Left lung (tissue), 4 donors: ENCODE measurements at regions not wholly inside any gene's neighbourhood (a gene's known extent, or its start where the extent isn't known, plus 50 kb on each side); places are given as distances from the start of the nearest gene placed in this dataset.

Source experiments
- ATAC-seq: fragments of 200-7000 bp; cut with Tn5 transposase; one replicate; pipeline ENCODE4 v1.9.1; 2020; ENCODE audit warnings: moderate library complexity
- DNase-seq, 4 donors: peaks; one replicate each; pipeline ENCODE4 v3.0.0-alpha.2; 2013 to 2020
- H3K27ac ChIP-seq, 2 donors: fragments of 200-600 bp; sonication (generic) in 1 of 2; one replicate each; pipeline versions ENCODE4 v1.5.0 to v1.8.0; 2020 to 2021
- H3K27me3 ChIP-seq, 2 donors: fragments of 200-600 bp; sonication (generic) in 1 of 2; one replicate each; pipeline versions ENCODE4 v1.5.0 to v1.8.0; 2020 to 2021
- H3K36me3 ChIP-seq, 2 donors: fragments of 200-600 bp; sonication (generic) in 1 of 2; one replicate each; pipeline versions ENCODE4 v1.5.0 to v1.8.0; 2020 to 2021
- H3K4me1 ChIP-seq, 2 donors: fragments of 200-600 bp; one replicate each; pipeline ENCODE4 v1.8.0; 2021
- H3K4me3 ChIP-seq, 2 donors: fragments of 200-600 bp; sonication (generic) in 1 of 2; one replicate each; pipeline versions ENCODE4 v1.5.0 to v1.8.0; 2020 to 2021; ENCODE audit warnings: mild to moderate bottlenecking in 1 of 2
- H3K9me3 ChIP-seq, 2 donors: fragments of 200-600 bp; sonication (generic) in 1 of 2; one replicate each; pipeline versions ENCODE4 v1.5.0 to v1.8.0; 2020 to 2021
- intact Hi-C, 2 donors: fragments of 100-400 bp; cut with DNase I; formaldehyde crosslinking; loops; one replicate each; pipeline versions ENCODE4 v1.11.2 to v1.14.2; 2022
- TF ChIP-seq, protein P1 (sequence below), 2 donors: fragments of 200-600 bp; sonication (generic) in 1 of 2; IDR thresholded peaks; one replicate each; pipeline versions ENCODE4 v1.5.0 to v1.8.0; 2021; ENCODE audit warnings: antibody characterized with exemption in 2 of 2
- donor health status: DM: no; HTN: yes; CAD: no.
- donor health status: DM: no; HTN: no; CAD: no.

DNA sequence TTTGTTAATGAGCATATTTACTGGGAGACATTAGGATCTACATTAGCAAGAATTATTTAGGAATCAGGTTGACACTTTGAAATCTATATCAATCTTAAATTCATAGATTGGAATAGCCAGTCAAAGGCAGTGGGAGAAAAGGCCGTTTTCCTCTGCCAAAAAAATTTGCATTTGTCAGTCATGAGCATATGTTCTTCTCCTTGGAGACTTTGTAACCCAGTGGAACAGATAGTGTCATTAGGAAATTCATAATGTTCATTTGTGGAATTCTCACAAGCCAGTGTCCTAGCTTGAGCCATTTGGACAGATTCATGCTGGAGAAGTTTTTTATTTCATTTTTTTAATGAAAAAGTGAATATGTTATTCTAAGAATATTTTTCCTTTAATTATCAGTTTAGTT is 260.1 kb downstream of the OXSM start:
- no peaks in the 10 kb centered on the region for H3K4me1 ChIP-seq
- no peak overlapping the region for H3K4me3 ChIP-seq
- ATAC-seq, result no peak
- intact Hi-C loops, result no loop called here
- no peak overlapping the region for H3K27ac ChIP-seq
- H3K9me3 ChIP-seq, result peaks cover 0 to 6% of the 10 kb centered on the region in 2 donors
- no peaks in the 10 kb centered on the region for H3K36me3 ChIP-seq
- DNase-seq, result no peak
- no peaks in the 10 kb centered on the region for H3K27me3 ChIP-seq
- TF ChIP-seq, protein P1, sequence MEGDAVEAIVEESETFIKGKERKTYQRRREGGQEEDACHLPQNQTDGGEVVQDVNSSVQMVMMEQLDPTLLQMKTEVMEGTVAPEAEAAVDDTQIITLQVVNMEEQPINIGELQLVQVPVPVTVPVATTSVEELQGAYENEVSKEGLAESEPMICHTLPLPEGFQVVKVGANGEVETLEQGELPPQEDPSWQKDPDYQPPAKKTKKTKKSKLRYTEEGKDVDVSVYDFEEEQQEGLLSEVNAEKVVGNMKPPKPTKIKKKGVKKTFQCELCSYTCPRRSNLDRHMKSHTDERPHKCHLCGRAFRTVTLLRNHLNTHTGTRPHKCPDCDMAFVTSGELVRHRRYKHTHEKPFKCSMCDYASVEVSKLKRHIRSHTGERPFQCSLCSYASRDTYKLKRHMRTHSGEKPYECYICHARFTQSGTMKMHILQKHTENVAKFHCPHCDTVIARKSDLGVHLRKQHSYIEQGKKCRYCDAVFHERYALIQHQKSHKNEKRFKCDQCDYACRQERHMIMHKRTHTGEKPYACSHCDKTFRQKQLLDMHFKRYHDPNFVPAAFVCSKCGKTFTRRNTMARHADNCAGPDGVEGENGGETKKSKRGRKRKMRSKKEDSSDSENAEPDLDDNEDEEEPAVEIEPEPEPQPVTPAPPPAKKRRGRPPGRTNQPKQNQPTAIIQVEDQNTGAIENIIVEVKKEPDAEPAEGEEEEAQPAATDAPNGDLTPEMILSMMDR (IDR thresholded peaks at IDR 0.05), result no peak

- Histone ChIP-seq H3K4me3 (no peak overlapping the region), H3K27me3 (no peaks in the 10 kb centered on the region), H3K9me3 (peaks cover 0 to 5% of the 10 kb centered on the region in 2 donors), H3K4me1 (no peaks in the 10 kb centered on the region), H3K27ac (no peak overlapping the region), H3K36me3 (no peaks in the 10 kb centered on the region)
- ATAC-seq (no peak), DNase-seq (no peak)
- TF ChIP-seq, protein P1 (IDR thresholded peaks at IDR 0.05), result no peak
- intact Hi-C loops, result no loop called here
These were observed 260.9 kb downstream of the OXSM start for GRCh38 chr3:26050776-26051175.

GRCh38 chr3:26058901-26059321 is 269.0 kb downstream of the OXSM start:
- intact Hi-C loops, result no loop called here
- Histone ChIP-seq H3K27ac (no peak overlapping the region), H3K27me3 (no peaks in the 10 kb centered on the region), H3K9me3 (peaks cover 0 to 8% of the 10 kb centered on the region in 2 donors), H3K4me3 (no peak overlapping the region), H3K36me3 (no peaks in the 10 kb centered on the region), H3K4me1 (no peaks in the 10 kb centered on the region)
- ATAC-seq, result no peak
- TF ChIP-seq, protein P1 (IDR thresholded peaks at IDR 0.05), result no peak
- DNase-seq, result peak in 1 of 4 donors; percentile 15

GRCh38 chr3:26061947-26062346 is 272.1 kb downstream of the OXSM start:
- Histone ChIP-seq H3K36me3 (no peaks in the 10 kb centered on the region), H3K27ac (no peak overlapping the region), H3K9me3 (peaks cover 0 to 5% of the 10 kb centered on the region in 2 donors), H3K27me3 (no peaks in the 10 kb centered on the region), H3K4me3 (no peak overlapping the region), H3K4me1 (no peaks in the 10 kb centered on the region)
- ATAC-seq (no peak), DNase-seq (no peak)
- TF ChIP-seq, protein P1 (IDR thresholded peaks at IDR 0.05), result no peak
- intact Hi-C loops, result no loop called here

DNA sequence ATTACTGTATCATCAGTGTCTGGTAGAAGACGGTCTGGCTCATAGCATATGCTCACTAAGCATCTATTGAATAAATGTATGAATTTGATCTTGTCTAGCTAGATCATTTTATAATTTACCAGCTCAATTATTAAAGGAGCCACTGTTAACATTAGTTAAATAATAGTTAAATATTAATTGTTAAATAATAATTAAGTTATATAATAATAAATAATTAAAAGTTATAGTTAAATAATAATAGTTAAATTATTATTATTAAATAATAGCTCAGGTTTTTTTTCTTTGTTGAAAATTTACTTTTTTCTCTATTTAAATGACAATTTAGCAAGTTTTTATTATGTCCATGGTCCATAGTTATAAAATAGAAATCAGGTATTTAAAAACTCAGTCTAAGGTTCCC is 274.4 kb downstream of the OXSM start:
- H3K36me3 ChIP-seq, result no peaks in the 10 kb centered on the region
- TF ChIP-seq, protein P1 (IDR thresholded peaks at IDR 0.05), result no peak
- no peak overlapping the region for H3K4me3 ChIP-seq
- DNase-seq (no peak), ATAC-seq (no peak)
- peaks cover 0 to 5% of the 10 kb centered on the region in 2 donors for H3K9me3 ChIP-seq
- H3K27ac ChIP-seq, result no peak overlapping the region
- no peaks in the 10 kb centered on the region for H3K27me3 ChIP-seq
- H3K4me1 ChIP-seq, result no peaks in the 10 kb centered on the region
- intact Hi-C loops, result no loop called here
